T-helper 2 cell treated with Interferon-gamma antibody and Interleukin-4, amounts not matched to agents 5 μg/mL and 100 μg/mL, for 36 hours (primary cell): ENCODE measurements at regions not wholly inside any gene's neighbourhood (a gene's known extent, or its start where the extent isn't known, plus 50 kb on each side); places are given as distances from the start of the nearest gene placed in this dataset.

Experiments
- DNase-seq: peaks from one replicate; pipeline ENCODE4 v3.0.0; 2021; ENCODE audit warnings: low spot score
- H3K27ac Mint-ChIP-seq: one replicate; pipeline ENCODE4 v1.8.0; 2021; ENCODE audit warnings: mild to moderate bottlenecking, mixed read lengths
- H3K27me3 Mint-ChIP-seq: one replicate; pipeline ENCODE4 v1.8.0; 2021; ENCODE audit warnings: low read depth, mixed read lengths
- H3K36me3 Mint-ChIP-seq: one replicate; pipeline ENCODE4 v1.8.0; 2021; ENCODE audit warnings: low read depth, mixed read lengths
- H3K4me1 Mint-ChIP-seq: one replicate; pipeline ENCODE4 v1.8.0; 2021; ENCODE audit warnings: low read depth, mixed read lengths
- H3K4me3 Mint-ChIP-seq: one replicate; pipeline ENCODE4 v1.8.0; 2022; ENCODE audit warnings: mild to moderate bottlenecking, moderate library complexity, mixed read lengths
- H3K9me3 Mint-ChIP-seq: one replicate; pipeline ENCODE4 v1.8.0; 2021; ENCODE audit warnings: mixed read lengths

DNA sequence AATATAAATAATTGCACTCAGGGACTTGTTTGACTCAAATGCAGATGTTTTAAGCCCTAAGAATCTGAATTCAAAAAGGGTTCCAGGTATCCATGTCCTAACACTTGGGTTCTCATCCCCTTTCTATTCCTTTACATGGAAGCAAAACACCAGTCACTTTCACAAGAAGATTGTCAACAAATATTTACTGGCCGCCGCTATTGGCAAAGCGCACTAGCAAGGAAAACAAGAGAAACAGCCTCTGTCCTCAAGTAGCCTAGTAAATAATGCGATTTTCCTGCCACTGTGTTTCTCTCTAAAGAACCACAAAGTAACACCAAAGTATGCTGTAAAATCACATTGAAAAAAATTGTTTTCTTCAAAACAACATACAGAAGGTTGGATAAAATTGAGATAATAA, 66.7 kb upstream of the EZH2 start:
- H3K4me3 Mint-ChIP-seq, result no peak overlapping the region
- H3K4me1 Mint-ChIP-seq, result no peaks in the 10 kb centered on the region
- no peaks in the 10 kb centered on the region for H3K27me3 Mint-ChIP-seq
- no peaks in the 10 kb centered on the region for H3K9me3 Mint-ChIP-seq
- no peak overlapping the region for H3K27ac Mint-ChIP-seq
- H3K36me3 Mint-ChIP-seq, result no peaks in the 10 kb centered on the region
- no peak for DNase-seq

DNA sequence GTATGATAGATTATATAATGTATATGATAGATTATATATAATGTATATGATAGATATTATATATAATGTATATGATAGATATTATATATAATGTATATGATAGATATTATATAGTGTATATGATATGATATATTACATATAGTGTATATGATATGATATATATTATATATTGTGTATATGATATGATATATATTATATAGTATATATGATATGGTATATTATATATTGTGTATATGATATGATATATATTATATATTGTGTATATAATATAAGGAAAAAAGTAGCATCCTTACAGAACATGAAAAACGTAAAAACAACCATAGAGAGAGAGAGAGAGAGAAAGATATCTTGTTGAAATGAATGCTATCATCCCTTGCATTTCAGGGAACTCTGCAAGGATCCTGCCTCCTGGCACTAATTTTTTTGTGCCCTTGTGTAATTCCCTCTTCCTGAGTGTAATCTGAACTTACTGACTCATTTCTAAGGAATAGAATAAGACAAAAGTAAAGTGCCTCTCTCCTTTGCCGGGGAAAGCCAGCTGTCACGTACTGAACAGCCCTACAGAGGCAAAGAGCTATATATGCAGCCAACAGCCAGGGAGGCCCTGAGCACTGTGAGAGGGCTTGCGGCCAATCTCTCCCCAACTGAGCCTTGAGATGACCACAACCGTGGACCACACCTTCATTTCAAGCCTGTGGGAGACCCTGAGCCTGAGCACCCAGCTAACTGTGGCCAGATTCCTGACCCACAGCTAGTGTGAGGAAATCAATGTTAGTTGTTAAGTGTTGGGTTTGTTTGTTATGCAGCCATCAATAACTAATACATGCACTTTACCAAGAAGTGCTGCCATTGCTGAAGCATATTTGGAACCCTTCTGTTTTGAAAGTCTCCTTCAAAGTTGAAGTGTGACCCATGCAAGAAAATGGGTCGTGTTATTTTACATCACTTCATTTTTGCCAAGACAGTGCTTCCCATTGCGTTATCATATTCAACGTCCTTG, 61.1 kb upstream of the EZH2 start:
- H3K4me1 Mint-ChIP-seq, result peaks cover 7% of the 10 kb centered on the region
- DNase-seq, result no peak
- H3K27me3 Mint-ChIP-seq, result no peaks in the 10 kb centered on the region
- no peaks in the 10 kb centered on the region for H3K9me3 Mint-ChIP-seq
- H3K4me3 Mint-ChIP-seq, result no peak overlapping the region
- H3K27ac Mint-ChIP-seq, result no peak overlapping the region
- H3K36me3 Mint-ChIP-seq, result no peaks in the 10 kb centered on the region

DNA sequence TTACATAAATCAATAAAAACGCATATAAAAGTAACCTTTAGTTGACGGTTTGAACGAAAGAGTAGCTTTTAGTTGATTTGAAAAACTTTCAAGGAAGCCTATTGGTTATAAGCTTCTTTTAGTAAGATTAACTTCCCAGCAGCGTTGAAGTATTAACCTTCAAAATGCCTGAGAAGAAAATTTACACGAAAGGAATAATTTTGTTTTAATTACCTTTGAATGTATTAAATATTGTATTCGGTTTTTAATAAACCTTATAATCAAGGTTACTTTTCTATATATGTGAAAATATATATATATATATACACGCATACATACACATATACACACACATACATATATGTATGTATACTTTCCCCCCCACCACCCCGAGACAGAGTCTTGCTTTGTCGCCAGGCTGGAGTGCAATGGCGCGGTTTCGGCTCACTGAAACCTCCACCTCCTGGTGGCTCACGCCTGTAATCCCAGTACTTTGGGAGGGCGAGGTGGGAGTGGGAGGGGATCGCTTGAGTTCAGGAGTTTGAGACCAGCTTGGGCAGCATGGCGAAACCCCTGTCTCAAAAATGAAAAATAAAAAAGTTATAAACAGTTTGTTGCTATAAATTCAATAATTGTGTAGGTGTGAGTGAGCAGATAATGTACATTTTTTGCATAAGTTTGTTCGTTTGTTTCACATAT, 57.6 kb upstream of the EZH2 start:
- Mint-ChIP-seq H3K9me3 (no peaks in the 10 kb centered on the region), H3K36me3 (no peaks in the 10 kb centered on the region), H3K27me3 (no peaks in the 10 kb centered on the region), H3K4me3 (peak overlapping the region; percentile 94), H3K27ac (peak overlapping the region; percentile 97), H3K4me1 (peaks cover 16% of the 10 kb centered on the region)
- peak; percentile 64 for DNase-seq

DNA sequence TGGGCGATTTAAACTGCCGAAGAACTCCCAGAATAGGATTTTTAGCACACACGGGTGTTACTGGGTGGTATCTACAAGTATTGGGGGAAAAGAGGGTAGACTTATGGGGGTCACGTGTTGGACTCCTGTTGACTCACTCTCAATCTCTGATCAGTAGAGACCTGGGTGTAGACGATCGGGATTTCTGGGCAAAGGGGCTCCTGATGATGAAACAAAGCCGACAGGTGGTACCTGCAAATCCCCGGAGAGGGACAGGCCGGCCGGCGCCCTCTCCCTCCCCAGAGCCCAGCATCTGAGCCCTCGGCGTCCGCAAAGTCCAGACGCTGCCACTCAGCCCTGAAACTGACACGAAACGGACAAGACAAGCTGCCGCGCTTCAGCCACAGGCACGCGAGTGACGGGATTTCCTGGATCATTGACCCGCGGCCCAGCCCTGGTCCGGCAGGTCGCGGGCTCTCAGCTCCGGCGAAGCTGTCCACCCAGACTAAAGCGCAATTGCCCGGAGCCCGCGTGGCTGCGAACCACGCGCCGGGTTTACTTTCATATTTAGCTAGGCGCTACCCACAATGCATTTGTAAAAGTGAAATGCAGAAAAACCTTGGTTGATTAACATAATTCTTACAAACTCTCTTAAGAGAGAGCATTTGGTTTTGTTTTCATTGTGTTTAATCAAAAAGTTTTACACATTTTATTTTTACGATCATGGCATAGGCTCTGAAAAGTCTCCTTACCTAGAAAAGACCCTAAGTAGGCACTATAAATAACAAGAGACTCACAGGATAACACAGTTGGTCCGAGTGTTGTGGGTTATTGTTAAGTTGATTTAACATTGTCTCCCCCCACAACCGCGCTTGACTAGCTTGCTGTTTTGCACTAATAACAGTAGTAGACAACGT, 56.9 kb upstream of the EZH2 start:
- peak overlapping the region; percentile 94 for H3K4me3 Mint-ChIP-seq
- peaks cover 16% of the 10 kb centered on the region for H3K4me1 Mint-ChIP-seq
- peak; percentile 63 for DNase-seq
- no peaks in the 10 kb centered on the region for H3K27me3 Mint-ChIP-seq
- H3K36me3 Mint-ChIP-seq, result no peaks in the 10 kb centered on the region
- peak overlapping the region; percentile 97 for H3K27ac Mint-ChIP-seq
- no peaks in the 10 kb centered on the region for H3K9me3 Mint-ChIP-seq

DNA sequence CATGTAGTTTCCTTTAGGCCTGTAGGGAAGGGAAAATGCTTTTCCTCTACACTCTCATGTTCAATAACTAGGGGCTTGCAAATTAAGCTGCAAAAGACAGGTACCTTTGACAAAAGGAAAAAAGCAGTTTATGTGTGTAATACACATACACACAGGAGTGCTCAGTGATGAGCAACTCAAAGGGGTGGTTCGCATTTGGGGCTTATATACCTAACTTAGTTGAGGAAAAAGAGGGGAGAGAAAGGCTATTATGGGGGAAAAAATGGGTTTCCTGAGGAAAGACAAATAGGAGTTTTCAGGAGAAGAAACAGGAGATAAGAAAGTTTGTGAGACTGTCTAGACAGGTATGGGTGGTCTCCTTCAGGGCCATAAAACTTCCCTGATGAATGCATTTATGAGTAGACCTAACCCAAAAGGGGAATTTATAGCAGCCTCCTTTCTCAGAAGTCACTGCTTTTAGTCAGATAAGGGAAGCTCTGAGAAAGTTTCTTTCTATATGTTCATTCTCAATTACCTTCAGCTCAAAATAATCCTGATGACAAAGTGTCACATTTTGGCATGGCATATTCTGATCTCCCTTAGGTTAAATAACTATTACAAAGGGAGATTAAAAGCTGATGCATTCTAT, 55.2 kb upstream of the EZH2 start:
- H3K4me1 Mint-ChIP-seq, result peaks cover 17% of the 10 kb centered on the region
- H3K27ac Mint-ChIP-seq, result peak overlapping the region; percentile 0
- peak overlapping the region; percentile 30 for H3K4me3 Mint-ChIP-seq
- H3K9me3 Mint-ChIP-seq, result no peaks in the 10 kb centered on the region
- H3K36me3 Mint-ChIP-seq, result peaks cover 4% of the 10 kb centered on the region
- DNase-seq, result no peak
- no peaks in the 10 kb centered on the region for H3K27me3 Mint-ChIP-seq

DNA sequence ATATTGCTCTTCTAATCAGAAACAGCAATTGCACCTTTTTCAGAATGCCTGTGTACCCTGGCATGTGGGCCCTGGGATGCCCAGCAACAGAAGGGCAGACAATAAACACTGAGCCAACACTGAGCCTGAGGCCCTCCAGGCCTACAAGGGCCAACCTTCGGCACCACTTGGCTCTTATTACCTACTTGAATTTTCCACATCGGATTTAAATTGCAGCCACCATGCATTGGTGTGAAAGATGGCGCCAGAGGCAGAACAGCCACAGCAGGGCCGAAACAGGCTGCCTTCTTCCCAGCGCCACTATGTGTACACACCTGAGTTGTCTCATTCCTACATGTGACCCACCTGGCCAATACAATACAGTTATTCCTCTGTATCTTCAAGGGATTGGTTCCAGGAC, 51.4 kb upstream of the EZH2 start:
- Mint-ChIP-seq H3K27me3 (no peaks in the 10 kb centered on the region), H3K36me3 (peaks cover 6% of the 10 kb centered on the region), H3K27ac (no peak overlapping the region), H3K9me3 (no peaks in the 10 kb centered on the region), H3K4me1 (peaks cover 15% of the 10 kb centered on the region), H3K4me3 (no peak overlapping the region)
- DNase-seq, result no peak
